ENCODE measurements at regions not wholly inside any gene's neighbourhood (a gene's known extent, or its start where the extent isn't known, plus 50 kb on each side); places are given as distances from the start of the nearest gene placed in this dataset.

DNA sequence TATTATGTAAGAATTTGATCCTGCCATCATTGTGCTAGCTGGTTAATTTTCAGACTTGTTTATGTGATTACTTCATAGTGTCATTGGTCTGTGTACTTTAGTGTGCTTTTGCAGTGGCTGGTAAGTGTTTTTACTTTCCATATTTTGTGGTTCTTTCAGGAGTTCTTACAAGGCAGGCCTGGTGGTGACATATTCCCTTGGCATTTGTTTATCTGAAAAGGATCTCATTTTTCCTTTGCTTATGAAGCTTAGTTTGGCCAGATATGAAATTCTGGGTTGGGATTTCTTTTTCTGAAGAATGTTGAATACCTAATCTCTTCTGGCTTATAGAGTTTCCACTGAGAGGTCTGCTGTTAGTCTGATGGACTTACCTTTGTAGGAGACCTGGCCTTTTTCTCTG lies 72.8 kb upstream of the MC4R start:
- no peak for DNase-seq (ENCODE audit: low read depth, low spot score)

GRCh38 chr18:60446821-60447220 lies 74.2 kb upstream of the MC4R start:
- DNase-seq (ENCODE audit: low read depth, low spot score), result no peak

DNA sequence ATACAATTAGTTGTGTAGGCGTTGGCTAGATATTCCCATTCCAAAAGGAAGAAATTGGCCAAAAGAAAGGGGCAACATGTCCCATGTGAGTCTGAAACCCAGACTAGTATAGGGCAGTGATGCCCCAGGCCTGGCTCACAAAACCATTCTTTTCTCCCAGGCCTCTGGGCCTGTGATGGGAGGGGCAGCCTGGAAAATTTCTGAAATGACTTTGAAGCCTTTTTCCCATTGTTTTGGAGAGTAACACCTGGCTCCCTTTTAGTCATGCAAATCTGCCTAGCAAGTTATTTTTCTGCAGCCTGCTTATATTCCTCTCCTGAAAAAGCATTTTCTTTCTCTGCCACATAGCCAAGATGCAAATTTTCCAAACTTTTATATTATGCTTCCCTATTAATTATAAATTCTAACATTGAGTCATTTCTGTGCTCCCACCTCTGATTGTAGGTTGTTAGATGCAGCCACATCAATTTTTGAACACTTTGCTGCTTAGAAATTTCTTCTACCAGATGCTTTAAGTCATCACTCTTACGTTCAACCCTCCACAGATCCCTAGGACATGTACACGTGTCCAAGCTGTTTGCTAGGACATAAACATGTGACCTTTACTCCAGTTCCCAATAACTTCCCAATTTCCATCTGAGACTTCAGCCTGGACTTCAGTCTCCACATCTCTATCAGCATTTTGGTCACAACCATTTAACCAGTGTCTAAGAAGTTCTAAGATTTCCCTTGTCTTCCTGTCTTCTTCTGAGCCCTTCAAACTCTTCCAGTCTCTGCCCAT lies 76.1 kb upstream of the MC4R start:
- peak; percentile 57 for DNase-seq (ENCODE audit: low read depth, low spot score)

GRCh38 chr18:60452421-60452820 lies 79.8 kb upstream of the MC4R start:
- DNase-seq (ENCODE audit: low read depth, low spot score), result no peak

- no peak for DNase-seq (ENCODE audit: low read depth, low spot score)
Observed at GRCh38 chr18:60466677-60467076, 94.1 kb upstream of the MC4R start.

- DNase-seq (ENCODE audit: low read depth, low spot score), result no peak
Observed at GRCh38 chr18:60469387-60470100, 97.0 kb upstream of the MC4R start.

DNA sequence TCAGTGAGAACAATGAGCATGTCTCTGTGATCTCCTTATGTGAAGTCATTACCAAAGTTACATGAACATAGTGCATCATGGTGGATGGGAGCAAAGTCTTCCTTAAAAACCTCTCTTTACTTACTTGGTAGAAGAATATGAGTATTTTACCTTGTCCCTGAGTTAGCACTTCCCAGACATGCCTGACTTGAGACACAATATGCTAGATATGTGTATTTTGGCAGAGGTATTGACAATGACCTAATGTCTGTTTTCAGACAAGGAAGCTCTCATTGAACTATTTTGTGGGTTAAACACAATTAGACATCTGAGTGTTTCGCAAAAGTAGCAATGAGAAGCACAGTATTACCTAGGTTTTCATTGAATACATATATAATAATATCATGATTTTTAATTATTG lies 99.1 kb upstream of the MC4R start:
- no peak for DNase-seq (ENCODE audit: low read depth, low spot score)

DNA sequence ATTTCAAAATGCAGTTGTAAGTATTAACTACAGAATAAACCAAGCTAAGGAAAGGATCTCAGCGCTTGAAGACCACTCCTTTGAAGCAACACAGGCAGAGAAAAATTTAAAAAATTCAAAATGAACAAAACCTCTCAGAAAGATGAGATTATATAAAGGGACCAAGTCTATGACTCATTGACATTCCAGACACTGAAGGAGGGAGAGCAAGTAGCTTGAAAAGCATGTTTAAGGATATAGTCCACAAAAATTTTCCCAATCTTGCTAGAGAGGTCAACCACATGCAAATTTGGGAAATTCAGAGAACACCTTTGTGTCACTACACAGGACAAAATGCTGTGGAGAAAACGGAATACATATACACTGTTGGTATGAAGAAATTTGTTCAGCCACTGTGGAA lies 112.6 kb upstream of the MC4R start:
- DNase-seq (ENCODE audit: low read depth, low spot score), result no peak

GRCh38 chr18:60493066-60493465 lies 120.5 kb upstream of the MC4R start:
- peak; percentile 59 for DNase-seq (ENCODE audit: low read depth, low spot score)

DNA sequence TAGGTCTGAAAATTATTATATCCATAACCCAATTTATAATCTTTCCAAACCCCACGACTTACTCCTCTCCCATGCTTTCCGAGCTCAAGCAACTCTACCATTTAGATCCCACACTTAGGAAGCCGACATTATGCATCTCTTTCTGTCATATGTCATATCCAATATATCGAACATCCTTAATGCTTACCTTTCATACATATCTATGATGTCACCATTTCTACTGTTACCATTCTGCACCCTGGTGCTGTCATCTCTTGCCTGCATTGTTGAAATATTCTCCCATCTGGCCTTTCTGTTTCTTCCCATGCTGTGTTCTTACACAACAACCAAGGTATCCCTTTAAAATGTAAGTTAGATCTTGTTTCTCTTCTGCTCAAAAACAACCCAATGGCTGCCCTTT lies 127.1 kb upstream of the MC4R start:
- no peak for DNase-seq (ENCODE audit: low read depth, low spot score)

DNA sequence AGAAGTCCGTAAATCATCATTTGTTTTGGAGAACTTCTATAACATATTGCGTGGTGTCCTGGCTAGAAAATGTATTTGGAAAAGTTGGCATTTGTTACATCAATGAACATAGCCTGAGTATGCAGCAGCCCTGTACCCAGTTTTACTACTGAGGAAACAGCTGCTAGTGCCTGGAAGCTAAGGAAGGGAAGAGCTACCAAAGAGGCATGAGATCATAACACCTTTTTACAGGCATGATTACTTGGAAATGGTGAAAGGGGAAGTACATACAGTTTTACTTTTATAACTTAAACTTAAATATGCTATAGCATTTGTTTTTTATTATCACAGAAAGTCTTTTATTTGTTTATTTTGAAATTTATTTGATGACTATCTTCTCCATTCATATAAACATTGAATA lies 128.4 kb upstream of the MC4R start:
- no peak for DNase-seq (ENCODE audit: low read depth, low spot score)

GRCh38 chr18:60502591-60502990 lies 130.0 kb upstream of the MC4R start:
- DNase-seq (ENCODE audit: low read depth, low spot score), result no peak

- DNase-seq (ENCODE audit: low read depth, low spot score), result no peak
Observed at GRCh38 chr18:60503199-60503598, 130.6 kb upstream of the MC4R start.

DNA sequence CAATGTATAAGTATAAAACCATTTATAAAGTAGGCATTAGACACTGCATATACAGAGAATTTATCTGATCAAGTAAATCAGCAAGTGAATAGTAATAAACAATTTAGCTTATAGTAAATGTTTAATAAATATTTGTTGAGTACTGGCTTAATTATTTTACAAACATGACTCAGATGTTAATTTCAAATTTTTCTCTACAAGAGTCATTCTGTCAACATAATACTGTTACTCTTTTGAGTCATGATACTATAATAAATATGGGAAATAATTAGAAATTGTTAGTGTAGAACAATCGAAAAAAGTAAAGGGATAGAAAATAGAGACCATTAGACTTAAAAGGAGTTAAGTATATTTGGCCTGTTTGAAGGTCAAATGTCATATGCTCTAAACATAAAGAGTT lies 133.6 kb upstream of the MC4R start:
- no peak for DNase-seq (ENCODE audit: low read depth, low spot score)

- DNase-seq (ENCODE audit: low read depth, low spot score), result no peak
Observed at GRCh38 chr18:60506682-60507081, 134.1 kb upstream of the MC4R start.

GRCh38 chr18:60508108-60508507 lies 135.5 kb upstream of the MC4R start:
- no peak for DNase-seq (ENCODE audit: low read depth, low spot score)

DNA sequence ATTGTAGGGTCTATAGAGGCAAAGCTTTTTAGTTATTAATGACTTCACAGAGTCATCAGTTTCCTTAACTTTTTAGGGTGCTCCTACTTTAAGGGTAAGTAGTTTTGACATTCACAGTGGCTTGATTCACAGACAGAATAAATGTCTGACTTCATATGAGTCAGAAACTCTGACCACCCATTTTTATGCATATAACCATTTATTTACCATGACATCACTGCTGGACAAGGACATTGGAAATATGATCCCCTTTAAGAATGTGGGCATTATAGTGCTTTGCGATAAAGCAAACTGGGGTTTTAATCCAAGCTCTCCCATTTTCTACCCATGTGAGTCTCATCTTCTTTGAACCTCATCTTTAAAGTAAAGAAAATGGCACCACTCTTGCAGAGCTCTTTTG lies 162.0 kb upstream of the MC4R start:
- no peak for DNase-seq (ENCODE audit: low read depth, low spot score)

GRCh38 chr18:60537074-60537473 lies 164.5 kb upstream of the MC4R start:
- DNase-seq (ENCODE audit: low read depth, low spot score), result no peak

GRCh38 chr18:60538891-60539290 lies 166.3 kb upstream of the MC4R start:
- DNase-seq (ENCODE audit: low read depth, low spot score), result no peak

DNA sequence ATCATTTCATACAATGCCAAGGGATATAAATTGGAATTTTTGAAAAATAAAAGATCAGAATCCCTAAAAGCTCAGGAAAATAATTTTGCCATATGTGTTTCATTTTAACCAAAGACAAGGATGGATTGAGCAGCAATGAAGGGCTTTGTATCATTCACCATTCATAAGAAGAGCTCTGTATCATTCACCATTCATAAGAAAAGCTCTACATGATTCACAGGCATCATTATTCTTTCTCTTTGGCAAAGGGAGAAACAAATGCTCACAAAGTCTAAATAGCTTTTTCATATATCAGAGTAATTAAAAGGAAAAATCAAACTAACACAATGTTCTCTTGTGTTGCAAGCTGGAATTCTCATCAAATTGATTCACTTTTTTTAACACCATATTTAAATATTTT lies 169.1 kb upstream of the MC4R start:
- no peak for DNase-seq (ENCODE audit: low read depth, low spot score)

- no peak for DNase-seq (ENCODE audit: low read depth, low spot score)
Observed at GRCh38 chr18:60543646-60544045, 171.1 kb upstream of the MC4R start.

DNA sequence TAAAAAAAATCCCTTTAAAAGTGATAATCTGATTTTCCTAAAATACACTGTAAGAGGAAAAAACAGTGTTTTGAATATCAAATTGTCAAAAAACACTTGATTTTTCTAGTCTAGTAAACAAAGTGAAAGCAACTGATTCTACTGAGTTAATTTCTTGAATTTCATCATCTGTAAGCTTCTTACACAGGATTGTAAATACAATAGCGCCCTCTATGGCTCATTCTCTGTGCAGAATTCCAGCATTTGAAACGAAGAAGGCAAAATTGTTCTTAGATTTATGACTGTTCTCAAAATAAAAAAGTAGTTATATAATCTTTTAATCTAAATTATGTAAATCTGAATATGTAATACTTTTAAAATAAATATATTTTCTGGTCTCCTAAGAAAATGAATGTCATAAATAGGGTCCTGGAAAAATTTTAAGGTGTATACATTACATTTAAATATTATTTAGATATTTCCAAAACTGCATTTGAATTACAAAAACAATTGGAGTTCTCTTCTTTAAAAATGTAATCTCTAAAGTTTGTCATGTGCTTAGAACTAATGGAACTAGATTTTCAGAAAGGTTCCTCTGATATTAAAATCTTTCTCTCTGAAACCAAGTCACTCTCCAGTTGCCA lies 176.9 kb upstream of the MC4R start:
- no peak for DNase-seq (ENCODE audit: low read depth, low spot score)

DNA sequence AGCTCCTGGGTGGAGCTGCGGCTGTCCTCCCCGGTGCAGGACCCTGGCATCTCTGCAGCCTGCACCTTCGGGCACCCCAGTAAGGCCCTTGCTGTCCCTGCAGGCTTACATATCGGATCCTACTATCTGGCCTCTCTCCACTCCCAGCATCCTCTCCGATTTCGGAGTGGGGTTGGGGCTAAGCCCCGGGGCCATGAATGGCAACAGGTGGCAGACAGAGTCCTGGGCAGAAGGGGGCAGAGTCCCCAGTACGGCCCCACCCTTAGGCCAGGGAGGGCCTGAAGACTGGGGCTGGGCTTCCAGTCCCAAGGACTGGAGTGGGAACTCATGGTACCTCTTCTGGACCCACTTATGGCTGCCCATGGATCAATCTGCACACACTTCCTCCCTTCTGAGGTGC lies 180.4 kb upstream of the MC4R start:
- DNase-seq (ENCODE audit: low read depth, low spot score), result no peak

All from iPS DF 19.7 (cell line).